ENCODE measurements at regions not wholly inside any gene's neighbourhood (a gene's known extent, or its start where the extent isn't known, plus 50 kb on each side); places are given as distances from the start of the nearest gene placed in this dataset.

DNA sequence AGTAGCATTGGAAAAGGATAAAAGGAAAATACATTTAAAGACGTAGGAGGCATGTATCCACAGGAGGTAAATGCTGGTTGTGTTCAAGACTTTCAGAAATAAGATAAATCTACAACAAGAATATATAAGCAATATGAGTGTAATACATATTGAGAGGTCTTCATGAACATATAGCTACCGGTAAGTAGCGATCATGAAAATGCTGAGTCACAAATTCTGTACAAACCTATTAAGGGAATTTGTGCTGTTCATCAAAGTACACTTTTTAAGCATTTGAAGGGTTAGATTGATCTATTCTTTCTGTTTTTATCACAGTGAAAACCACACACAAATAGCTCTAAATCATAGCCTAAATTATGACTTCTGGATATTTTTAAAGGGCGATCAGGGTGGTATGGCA, 173.1 kb upstream of the NYAP2 start:
- no peak overlapping the region for H3K27ac ChIP-seq
- TF ChIP-seq CTCF (IDR thresholded peaks at IDR 0.05), result no peak
- no peak for TF ChIP-seq ZFX (IDR thresholded peaks at IDR 0.05; ENCODE audit: borderline replicate concordance)

DNA sequence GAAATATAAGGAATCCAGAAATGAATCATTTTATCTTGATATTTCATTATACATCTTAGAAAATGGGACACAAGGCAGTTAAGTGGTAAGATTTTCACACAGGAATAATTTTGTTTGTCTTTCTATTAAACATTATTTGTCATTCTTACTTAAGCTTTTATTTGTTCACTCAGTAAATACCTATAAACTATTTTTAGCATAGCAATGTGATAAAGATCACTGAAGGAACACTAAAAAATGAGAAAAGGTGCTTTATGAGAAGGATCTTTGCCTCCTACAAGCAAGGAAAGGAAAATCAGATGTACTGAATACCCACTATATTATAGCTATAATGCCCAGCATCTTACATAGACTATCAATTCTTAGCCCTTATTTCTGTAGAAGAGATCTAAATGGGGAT, 176.2 kb upstream of the NYAP2 start:
- TF ChIP-seq CTCF (IDR thresholded peaks at IDR 0.05), result no peak

DNA sequence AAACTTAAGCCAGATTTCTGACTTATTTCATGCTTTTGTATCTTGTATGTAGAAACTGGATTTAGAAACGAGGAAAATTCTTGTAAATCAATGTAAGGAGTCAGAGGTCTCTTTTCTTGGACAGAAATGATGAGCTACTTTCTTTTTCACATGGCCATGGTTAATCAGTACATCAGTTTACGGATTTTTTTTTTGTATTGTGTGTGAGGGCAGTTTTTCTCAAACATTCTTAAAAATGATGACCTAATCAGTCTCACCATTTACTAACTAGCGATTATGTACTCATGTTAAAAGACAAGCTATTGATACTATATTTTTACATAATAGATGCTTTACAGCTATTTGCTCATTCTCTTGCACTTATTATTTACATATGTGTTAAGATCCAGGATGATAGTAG, 165.2 kb upstream of the DOCK10 start:
- no peak for TF ChIP-seq CTCF (IDR thresholded peaks at IDR 0.05)
- TF ChIP-seq ZFX (IDR thresholded peaks at IDR 0.05; ENCODE audit: borderline replicate concordance), result no peak
- H3K27ac ChIP-seq, result no peak overlapping the region

More for the DNA sequence above, 176.2 kb upstream of the NYAP2 start:
- peak overlapping the region; percentile 94 for H3K27ac ChIP-seq

DNA sequence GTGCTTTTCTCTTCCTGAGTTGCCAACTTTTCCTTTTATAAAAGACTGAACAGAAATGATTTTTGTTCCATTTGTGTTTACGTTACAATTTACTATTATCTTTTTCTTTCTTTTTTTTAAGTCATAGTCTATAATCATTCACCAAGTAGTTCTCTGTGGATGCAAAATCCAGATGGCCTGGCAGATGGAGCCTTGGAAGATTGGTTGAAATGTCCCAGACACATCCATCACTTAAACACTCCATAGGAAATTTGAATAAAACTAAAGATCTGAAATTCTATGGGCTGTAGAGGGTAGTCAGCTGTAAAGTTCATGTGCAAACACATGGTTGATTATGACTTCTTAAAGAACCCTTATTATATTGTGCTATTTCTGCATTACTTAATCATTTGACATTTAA, 164.8 kb upstream of the DOCK10 start:
- no peak overlapping the region for H3K27ac ChIP-seq
- no peak for TF ChIP-seq CTCF (IDR thresholded peaks at IDR 0.05)

- H3K27ac ChIP-seq, result no peak overlapping the region
- TF ChIP-seq CTCF (IDR thresholded peaks at IDR 0.05) (no peak), ZFX (IDR thresholded peaks at IDR 0.05; ENCODE audit: borderline replicate concordance) (no peak)
These were observed 154.3 kb upstream of the DOCK10 start for GRCh38 chr2:225196579-225196978.

DNA sequence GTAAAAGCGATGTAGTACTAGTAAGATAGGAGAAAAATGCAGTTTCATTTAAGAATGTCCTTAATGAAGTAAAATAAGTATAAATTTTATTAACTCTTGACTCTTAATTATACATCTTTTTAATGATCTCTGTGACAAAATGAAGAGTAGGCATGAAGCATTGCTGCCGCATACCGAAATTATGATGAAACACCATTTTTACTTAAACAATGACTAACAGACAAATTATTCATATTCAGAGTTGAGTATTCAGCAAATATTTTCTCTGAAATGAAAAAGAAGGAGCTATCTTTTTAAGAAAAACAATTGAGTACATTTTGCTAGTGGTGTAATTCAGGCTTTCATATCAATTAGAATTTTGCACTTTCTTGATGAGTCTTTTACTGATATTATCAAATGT, 150.6 kb upstream of the DOCK10 start:
- TF ChIP-seq ZFX (IDR thresholded peaks at IDR 0.05; ENCODE audit: borderline replicate concordance), result no peak
- no peak for TF ChIP-seq CTCF (IDR thresholded peaks at IDR 0.05)
- H3K27ac ChIP-seq, result no peak overlapping the region

GRCh38 chr2:225190987-225191386, 148.7 kb upstream of the DOCK10 start:
- H3K27ac ChIP-seq, result no peak overlapping the region
- TF ChIP-seq CTCF (IDR thresholded peaks at IDR 0.05) (no peak), ZFX (IDR thresholded peaks at IDR 0.05; ENCODE audit: borderline replicate concordance) (no peak)

All from 22Rv1 (cell line).